ENCODE measurements at regions not wholly inside any gene's neighbourhood (a gene's known extent, or its start where the extent isn't known, plus 50 kb on each side); places are given as distances from the start of the nearest gene placed in this dataset.
"Not testable (repeated sequence)": the region's sequence is repeated elsewhere in the genome, so short reads cannot be mapped to it uniquely, and the experiment has no call there.

GRCh38 chr1:83468336-83468735 lies 530.6 kb downstream of the TTLL7 start:
- DNase-seq (ENCODE audit: low read depth): not testable (repeated sequence)

- DNase-seq (ENCODE audit: low read depth): not testable (repeated sequence)
These were observed 541.1 kb downstream of the TTLL7 start for GRCh38 chr1:83457735-83458248.

- DNase-seq (ENCODE audit: low read depth): not testable (repeated sequence)
These were observed 541.7 kb downstream of the TTLL7 start for GRCh38 chr1:83457281-83457680.

- not testable (repeated sequence) for DNase-seq (ENCODE audit: low read depth)
These were observed 543.2 kb downstream of the TTLL7 start for GRCh38 chr1:83455753-83456152.

- DNase-seq (ENCODE audit: low read depth): not testable (repeated sequence)
These were observed 553.1 kb downstream of the TTLL7 start for GRCh38 chr1:83445873-83446272.

- not testable (repeated sequence) for DNase-seq (ENCODE audit: low read depth)
These were observed 556.5 kb downstream of the TTLL7 start for GRCh38 chr1:83442412-83442811.

GRCh38 chr1:83440586-83440985 lies 558.3 kb downstream of the TTLL7 start:
- DNase-seq (ENCODE audit: low read depth): not testable (repeated sequence)

GRCh38 chr1:83440021-83440420 lies 558.9 kb downstream of the TTLL7 start:
- DNase-seq (ENCODE audit: low read depth): not testable (repeated sequence)

GRCh38 chr1:83438316-83438715 lies 560.6 kb downstream of the TTLL7 start:
- not testable (repeated sequence) for DNase-seq (ENCODE audit: low read depth)

GRCh38 chr1:83435336-83435735 lies 563.6 kb downstream of the TTLL7 start:
- not testable (repeated sequence) for DNase-seq (ENCODE audit: low read depth)

- not testable (repeated sequence) for DNase-seq (ENCODE audit: low read depth)
These were observed 571.4 kb downstream of the TTLL7 start for GRCh38 chr1:83427566-83427965.

GRCh38 chr1:83423382-83423781 lies 575.5 kb downstream of the TTLL7 start:
- DNase-seq (ENCODE audit: low read depth): not testable (repeated sequence)

GRCh38 chr1:83418558-83418957 lies 580.4 kb downstream of the TTLL7 start:
- DNase-seq (ENCODE audit: low read depth): no peak

GRCh38 chr1:83413839-83414107 lies 585.2 kb downstream of the TTLL7 start:
- DNase-seq (ENCODE audit: low read depth): not testable (repeated sequence)

- DNase-seq (ENCODE audit: low read depth): not testable (repeated sequence)
These were observed 588.1 kb downstream of the TTLL7 start for GRCh38 chr1:83410746-83411413.

GRCh38 chr1:83406693-83407371 lies 592.1 kb downstream of the TTLL7 start:
- DNase-seq (ENCODE audit: low read depth): not testable (repeated sequence)

- not testable (repeated sequence) for DNase-seq (ENCODE audit: low read depth)
These were observed 593.1 kb downstream of the TTLL7 start for GRCh38 chr1:83405789-83406188.

- DNase-seq (ENCODE audit: low read depth): not testable (repeated sequence)
These were observed 595.4 kb downstream of the TTLL7 start for GRCh38 chr1:83403500-83403899.

- not testable (repeated sequence) for DNase-seq (ENCODE audit: low read depth)
These were observed 597.8 kb downstream of the TTLL7 start for GRCh38 chr1:83401146-83401545.

- not testable (repeated sequence) for DNase-seq (ENCODE audit: low read depth)
These were observed 598.8 kb downstream of the TTLL7 start for GRCh38 chr1:83400173-83400572.

GRCh38 chr1:83398125-83398524 lies 600.8 kb downstream of the TTLL7 start:
- not testable (repeated sequence) for DNase-seq (ENCODE audit: low read depth)

GRCh38 chr1:83395130-83395529 lies 603.8 kb downstream of the TTLL7 start:
- not testable (repeated sequence) for DNase-seq (ENCODE audit: low read depth)

- not testable (repeated sequence) for DNase-seq (ENCODE audit: low read depth)
These were observed 612.0 kb downstream of the TTLL7 start for GRCh38 chr1:83386946-83387345.

All from CMK (cell line).